ENCODE measurements at regions not wholly inside any gene's neighbourhood (a gene's known extent, or its start where the extent isn't known, plus 50 kb on each side); places are given as distances from the start of the nearest gene placed in this dataset.

- TF ChIP-seq CTCF (conservative IDR thresholded peaks at IDR 0.05) (no peak), EZH2 (IDR thresholded peaks at IDR 0.05; ENCODE audit: low read depth) (no peak)
These were observed 312.1 kb upstream of the CDH18 start for GRCh38 chr5:20300110-20300509.

Measured in PC-9 (cell line).